ENCODE measurements at regions not wholly inside any gene's neighbourhood (a gene's known extent, or its start where the extent isn't known, plus 50 kb on each side); places are given as distances from the start of the nearest gene placed in this dataset.
"Not testable (repeated sequence)": the region's sequence is repeated elsewhere in the genome, so short reads cannot be mapped to it uniquely, and the experiment has no call there.

DNA sequence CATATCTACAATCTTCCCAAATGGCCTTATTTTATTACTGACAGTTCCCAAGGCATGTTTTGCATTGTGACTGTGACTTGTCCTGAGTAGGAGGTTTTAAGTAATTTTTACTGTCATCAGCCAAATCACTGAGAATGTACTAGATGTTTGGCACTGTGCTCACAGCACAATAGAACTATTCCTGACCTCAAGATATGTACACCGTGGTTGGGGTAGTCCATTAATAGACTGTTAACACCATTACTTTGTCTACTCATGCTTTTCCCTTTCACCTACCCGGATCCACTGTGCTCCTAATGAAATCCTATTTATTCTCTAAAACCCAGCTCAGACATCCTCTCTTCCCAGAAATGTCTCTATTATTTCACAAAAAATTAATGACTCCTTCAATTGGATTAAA, 168.7 kb upstream of the TENM4 start:
- WGBS: 73% methylated on average over 2 of the region's 2 CpGs
- no peak overlapping the region for H3K9ac ChIP-seq (ENCODE audit: low read depth in 1 of 2, low read length in 2 of 2)
- H3K27ac ChIP-seq (ENCODE audit: low read depth in 1 of 2, low read length in 2 of 2): no peak overlapping the region
- no peak for DNase-seq (ENCODE audit: low spot score)
- H3K27me3 ChIP-seq (ENCODE audit: control insufficient read depth in 4 of 4, insufficient read depth in 4 of 4, low read length in 3 of 4): no peaks in the 10 kb centered on the region
- H3K9me3 ChIP-seq (ENCODE audit: control insufficient read depth in 4 of 4, low read length in 3 of 4): no peaks in the 10 kb centered on the region
- no peaks in the 10 kb centered on the region for H3K4me1 ChIP-seq (ENCODE audit: control insufficient read depth in 4 of 4, insufficient read depth in 4 of 4, low read length in 3 of 4)
- no peaks in the 10 kb centered on the region for H3K36me3 ChIP-seq (ENCODE audit: control insufficient read depth in 4 of 4, insufficient read depth in 3 of 4, low read depth in 1 of 4, low read length in 3 of 4)
- H3K4me3 ChIP-seq (ENCODE audit: low read depth in 1 of 3, low read length in 3 of 3): no peak overlapping the region
- no peak for TF ChIP-seq HNF4G (IDR thresholded peaks at IDR 0.05)
- TF ChIP-seq TAF1 (conservative IDR thresholded peaks at IDR 0.05): no peak
- TF ChIP-seq EGR1 (IDR thresholded peaks at IDR 0.05; ENCODE audit: low read depth in 2 of 2): no peak
- no peak for TF ChIP-seq YY1 (IDR thresholded peaks at IDR 0.05)
- no peak for TF ChIP-seq RXRA (IDR thresholded peaks at IDR 0.05)
- no peak for TF ChIP-seq FOXA1 (IDR thresholded peaks at IDR 0.05)
- TF ChIP-seq, protein P1, sequence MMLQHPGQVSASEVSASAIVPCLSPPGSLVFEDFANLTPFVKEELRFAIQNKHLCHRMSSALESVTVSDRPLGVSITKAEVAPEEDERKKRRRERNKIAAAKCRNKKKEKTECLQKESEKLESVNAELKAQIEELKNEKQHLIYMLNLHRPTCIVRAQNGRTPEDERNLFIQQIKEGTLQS (IDR thresholded peaks at IDR 0.05): no peak
- TF ChIP-seq, protein P2, sequence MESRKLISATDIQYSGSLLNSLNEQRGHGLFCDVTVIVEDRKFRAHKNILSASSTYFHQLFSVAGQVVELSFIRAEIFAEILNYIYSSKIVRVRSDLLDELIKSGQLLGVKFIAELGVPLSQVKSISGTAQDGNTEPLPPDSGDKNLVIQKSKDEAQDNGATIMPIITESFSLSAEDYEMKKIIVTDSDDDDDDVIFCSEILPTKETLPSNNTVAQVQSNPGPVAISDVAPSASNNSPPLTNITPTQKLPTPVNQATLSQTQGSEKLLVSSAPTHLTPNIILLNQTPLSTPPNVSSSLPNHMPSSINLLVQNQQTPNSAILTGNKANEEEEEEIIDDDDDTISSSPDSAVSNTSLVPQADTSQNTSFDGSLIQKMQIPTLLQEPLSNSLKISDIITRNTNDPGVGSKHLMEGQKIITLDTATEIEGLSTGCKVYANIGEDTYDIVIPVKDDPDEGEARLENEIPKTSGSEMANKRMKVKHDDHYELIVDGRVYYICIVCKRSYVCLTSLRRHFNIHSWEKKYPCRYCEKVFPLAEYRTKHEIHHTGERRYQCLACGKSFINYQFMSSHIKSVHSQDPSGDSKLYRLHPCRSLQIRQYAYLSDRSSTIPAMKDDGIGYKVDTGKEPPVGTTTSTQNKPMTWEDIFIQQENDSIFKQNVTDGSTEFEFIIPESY (IDR thresholded peaks at IDR 0.05): no peak
- TF ChIP-seq, protein P3, sequence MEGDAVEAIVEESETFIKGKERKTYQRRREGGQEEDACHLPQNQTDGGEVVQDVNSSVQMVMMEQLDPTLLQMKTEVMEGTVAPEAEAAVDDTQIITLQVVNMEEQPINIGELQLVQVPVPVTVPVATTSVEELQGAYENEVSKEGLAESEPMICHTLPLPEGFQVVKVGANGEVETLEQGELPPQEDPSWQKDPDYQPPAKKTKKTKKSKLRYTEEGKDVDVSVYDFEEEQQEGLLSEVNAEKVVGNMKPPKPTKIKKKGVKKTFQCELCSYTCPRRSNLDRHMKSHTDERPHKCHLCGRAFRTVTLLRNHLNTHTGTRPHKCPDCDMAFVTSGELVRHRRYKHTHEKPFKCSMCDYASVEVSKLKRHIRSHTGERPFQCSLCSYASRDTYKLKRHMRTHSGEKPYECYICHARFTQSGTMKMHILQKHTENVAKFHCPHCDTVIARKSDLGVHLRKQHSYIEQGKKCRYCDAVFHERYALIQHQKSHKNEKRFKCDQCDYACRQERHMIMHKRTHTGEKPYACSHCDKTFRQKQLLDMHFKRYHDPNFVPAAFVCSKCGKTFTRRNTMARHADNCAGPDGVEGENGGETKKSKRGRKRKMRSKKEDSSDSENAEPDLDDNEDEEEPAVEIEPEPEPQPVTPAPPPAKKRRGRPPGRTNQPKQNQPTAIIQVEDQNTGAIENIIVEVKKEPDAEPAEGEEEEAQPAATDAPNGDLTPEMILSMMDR (IDR thresholded peaks at IDR 0.05; ENCODE audit: low read depth, low read length, missing input control): no peak
- TF ChIP-seq JUND (IDR thresholded peaks at IDR 0.05): no peak
- TF ChIP-seq SP1 (IDR thresholded peaks at IDR 0.05): no peak
- no peak for TF ChIP-seq RAD21 (IDR thresholded peaks at IDR 0.05)

DNA sequence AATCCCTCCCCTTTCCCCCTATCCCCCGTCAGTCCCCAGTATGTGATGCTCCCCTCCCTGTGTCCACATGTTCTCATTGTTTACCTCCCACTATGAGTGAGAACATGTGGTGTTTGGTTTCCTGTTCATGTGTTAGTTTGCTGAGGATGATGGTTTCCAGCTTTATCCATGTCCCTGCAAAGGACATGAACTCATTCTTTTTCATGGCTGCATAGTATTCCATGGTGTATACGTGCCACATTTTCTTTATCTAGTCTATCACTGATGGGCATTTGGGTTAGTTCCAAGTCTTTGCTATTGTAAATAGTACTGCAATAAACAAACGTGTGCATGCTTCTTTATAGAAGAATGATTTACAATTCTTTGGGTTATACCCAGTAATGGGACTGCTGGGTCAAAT, 165.6 kb upstream of the TENM4 start:
- H3K27ac ChIP-seq (ENCODE audit: low read depth in 1 of 2, low read length in 2 of 2); H3K4me1 ChIP-seq (ENCODE audit: control insufficient read depth in 4 of 4, insufficient read depth in 4 of 4, low read length in 3 of 4); H3K36me3 ChIP-seq (ENCODE audit: control insufficient read depth in 4 of 4, insufficient read depth in 3 of 4, low read depth in 1 of 4, low read length in 3 of 4); H3K4me3 ChIP-seq (ENCODE audit: low read depth in 1 of 3, low read length in 3 of 3); H3K9ac ChIP-seq (ENCODE audit: low read depth in 1 of 2, low read length in 2 of 2); H3K27me3 ChIP-seq (ENCODE audit: control insufficient read depth in 4 of 4, insufficient read depth in 4 of 4, low read length in 3 of 4); DNase-seq (ENCODE audit: low spot score); H3K9me3 ChIP-seq (ENCODE audit: control insufficient read depth in 4 of 4, low read length in 3 of 4): not testable (repeated sequence)
- 70% methylated on average over 3 of the region's 3 CpGs for WGBS

DNA sequence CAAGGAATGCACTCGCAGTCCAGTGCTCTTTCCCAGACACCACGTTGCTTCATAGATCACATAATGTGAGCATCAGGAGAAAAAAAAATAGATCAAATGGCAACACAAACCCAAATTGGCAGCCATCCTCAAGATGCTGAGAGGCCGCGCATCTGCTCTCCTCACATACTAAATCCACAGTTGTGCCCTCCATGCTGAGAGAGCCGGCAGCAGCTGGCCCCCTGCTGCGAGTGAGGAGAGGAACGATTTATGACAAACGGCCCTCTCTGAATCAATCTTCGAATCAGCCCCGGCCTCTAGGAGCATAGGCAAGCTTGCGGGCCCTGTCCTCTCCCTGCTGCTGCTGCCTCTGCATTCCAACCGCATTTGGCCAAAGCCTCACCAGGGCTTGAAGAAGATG, 159.9 kb upstream of the TENM4 start:
- Histone ChIP-seq H3K4me3 (ENCODE audit: low read depth in 1 of 3, low read length in 3 of 3) (no peak overlapping the region), H3K27me3 (ENCODE audit: control insufficient read depth in 4 of 4, insufficient read depth in 4 of 4, low read length in 3 of 4) (no peaks in the 10 kb centered on the region), H3K36me3 (ENCODE audit: control insufficient read depth in 4 of 4, insufficient read depth in 3 of 4, low read depth in 1 of 4, low read length in 3 of 4) (no peaks in the 10 kb centered on the region), H3K27ac (ENCODE audit: low read depth in 1 of 2, low read length in 2 of 2) (no peak overlapping the region), H3K9ac (ENCODE audit: low read depth in 1 of 2, low read length in 2 of 2) (no peak overlapping the region), H3K4me1 (ENCODE audit: control insufficient read depth in 4 of 4, insufficient read depth in 4 of 4, low read length in 3 of 4) (peaks cover 0 to 4% (median 0%) of the 10 kb centered on the region in 4 donors), H3K9me3 (ENCODE audit: control insufficient read depth in 4 of 4, low read length in 3 of 4) (peaks cover 0 to 3% (median 0%) of the 10 kb centered on the region in 4 donors)
- DNase-seq (ENCODE audit: low spot score): no peak
- TF ChIP-seq RAD21 (IDR thresholded peaks at IDR 0.05) (no peak), JUND (IDR thresholded peaks at IDR 0.05) (no peak)
- TF ChIP-seq, protein P1 (IDR thresholded peaks at IDR 0.05): no peak
- TF ChIP-seq, protein P2 (IDR thresholded peaks at IDR 0.05): no peak
- 77% methylated on average over 12 of the region's 12 CpGs for WGBS

All from liver (tissue), 8 donors.